Vagina (tissue), 2 donors: ENCODE measurements at regions not wholly inside any gene's neighbourhood (a gene's known extent, or its start where the extent isn't known, plus 50 kb on each side); places are given as distances from the start of the nearest gene placed in this dataset.

Experiments used
- DNase-seq, 2 donors: peaks; one replicate each; pipeline ENCODE4 v3.0.0-alpha.2; 2017; ENCODE audit errors: extremely low spot score in 2 of 2
- H3K27ac ChIP-seq: fragments of 200-600 bp; sonication (generic); one replicate; pipeline ENCODE4 v1.5.1; 2019
- H3K27me3 ChIP-seq: fragments of 200-600 bp; sonication (generic); one replicate; pipeline ENCODE4 v1.5.1; 2019
- H3K36me3 ChIP-seq, 2 donors: fragments of 200-600 bp; sonication (generic); one replicate each; pipeline ENCODE4 v1.5.1; 2017 to 2019
- H3K4me1 ChIP-seq: fragments of 200-600 bp; sonication (generic); one replicate; pipeline ENCODE4 v1.5.1; 2019
- H3K4me3 ChIP-seq, 2 donors: fragments of 200-600 bp; sonication (generic); 1 replicate in 1 of 2; 2 replicates in 1 of 2; pipeline ENCODE4 v1.5.1; 2016 to 2019
- H3K9me3 ChIP-seq: fragments of 200-600 bp; sonication (generic); one replicate; pipeline ENCODE4 v1.5.1; 2019
- CTCF ChIP-seq, 3 experiments: fragments of 450-650 bp in 2 of 3; fragments of 200-600 bp in 1 of 3; sonication (generic) in 1 of 3; IDR thresholded peaks; one replicate each; pipeline ENCODE4 v1.5.1; 2017 to 2019; ENCODE audit warnings: antibody characterized with exemption in 3 of 3, mild to moderate bottlenecking in 2 of 3, moderate library complexity in 2 of 3
- POLR2A ChIP-seq, 2 donors: fragments of 450-650 bp; IDR thresholded peaks; one replicate each; pipeline ENCODE4 v1.6.1; 2017; ENCODE audit warnings: antibody characterized with exemption in 2 of 2, mild to moderate bottlenecking in 2 of 2, moderate library complexity in 2 of 2
- POLR2AphosphoS5 ChIP-seq, 2 donors: sonication (generic); formaldehyde crosslinking; IDR thresholded peaks; one replicate each; pipeline ENCODE4 v1.9.0; 2017; ENCODE audit warnings: antibody characterized with exemption in 2 of 2, mild to moderate bottlenecking in 2 of 2, low read depth in 1 of 2; ENCODE audit not compliant: insufficient read depth in 1 of 2
- intact Hi-C: fragments of 100-400 bp; cut with DNase I; formaldehyde crosslinking; loops from one replicate; pipeline ENCODE4 v1.15.1; 2023

DNA sequence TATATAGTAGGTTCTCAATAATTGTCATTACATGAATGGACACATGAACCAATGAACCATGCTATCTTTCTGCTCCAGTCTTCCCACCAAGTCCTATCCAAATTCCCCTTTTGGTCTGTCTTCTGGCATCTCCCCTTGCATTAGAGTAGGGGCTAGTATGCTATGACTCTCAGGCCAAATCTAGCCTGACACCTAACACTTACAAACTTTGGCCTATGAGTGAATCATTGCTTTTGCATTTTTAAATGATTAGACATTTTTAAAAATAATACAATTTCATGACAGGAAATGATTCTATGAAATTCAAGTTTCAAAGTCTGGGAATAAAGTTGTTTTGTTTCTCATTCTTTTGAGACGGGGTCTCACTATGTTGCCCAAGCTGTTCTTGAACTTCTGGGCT, 102.5 kb upstream of the MAF start:
- H3K36me3 ChIP-seq = no peaks in the 10 kb centered on the region
- H3K4me3 ChIP-seq = no peak overlapping the region
- intact Hi-C loops = no loop called here
- no peak for TF ChIP-seq POLR2AphosphoS5 (IDR thresholded peaks at IDR 0.05; ENCODE audit: insufficient read depth in 1 of 2, low read depth in 1 of 2)
- no peak for TF ChIP-seq POLR2A (IDR thresholded peaks at IDR 0.05)
- TF ChIP-seq CTCF (IDR thresholded peaks at IDR 0.05) = no peak
- no peaks in the 10 kb centered on the region for H3K9me3 ChIP-seq
- H3K27ac ChIP-seq = no peak overlapping the region
- no peaks in the 10 kb centered on the region for H3K27me3 ChIP-seq
- H3K4me1 ChIP-seq = peaks cover 14% of the 10 kb centered on the region
- DNase-seq = no peak

DNA sequence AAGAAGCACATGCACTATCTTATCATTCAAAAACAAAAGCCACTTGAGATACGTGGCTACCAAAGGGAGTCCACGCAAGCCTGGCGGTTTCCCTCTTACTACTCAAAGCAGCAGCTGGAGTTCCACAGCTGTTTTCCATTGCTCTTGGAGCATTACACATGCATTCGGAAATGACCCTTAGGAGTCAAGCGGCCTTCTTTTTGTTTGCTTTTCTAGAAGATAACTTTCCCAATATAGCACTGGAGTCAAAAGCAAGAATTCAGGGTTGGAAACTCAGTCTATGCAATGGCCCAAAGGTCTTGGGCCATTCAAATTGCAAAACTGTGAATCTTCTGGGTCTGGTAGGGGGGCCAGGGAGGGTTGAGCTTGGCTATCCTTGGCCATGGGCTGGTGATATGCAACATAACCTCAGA, 97.8 kb upstream of the MAF start:
- TF ChIP-seq POLR2AphosphoS5 (IDR thresholded peaks at IDR 0.05; ENCODE audit: insufficient read depth in 1 of 2, low read depth in 1 of 2) (no peak), POLR2A (IDR thresholded peaks at IDR 0.05) (no peak), CTCF (IDR thresholded peaks at IDR 0.05) (no peak)
- DNase-seq = no peak
- Histone ChIP-seq H3K27me3 (no peaks in the 10 kb centered on the region), H3K4me1 (peaks cover 14% of the 10 kb centered on the region), H3K4me3 (no peak overlapping the region), H3K27ac (no peak overlapping the region), H3K9me3 (no peaks in the 10 kb centered on the region), H3K36me3 (no peaks in the 10 kb centered on the region)
- intact Hi-C loops = no loop called here

GRCh38 chr16:79697562-79698112, 97.1 kb upstream of the MAF start:
- no peak for TF ChIP-seq POLR2AphosphoS5 (IDR thresholded peaks at IDR 0.05; ENCODE audit: insufficient read depth in 1 of 2, low read depth in 1 of 2)
- TF ChIP-seq CTCF (IDR thresholded peaks at IDR 0.05) = no peak
- no peak for TF ChIP-seq POLR2A (IDR thresholded peaks at IDR 0.05)
- H3K27me3 ChIP-seq = no peaks in the 10 kb centered on the region
- intact Hi-C loops = no loop called here
- DNase-seq = no peak
- no peaks in the 10 kb centered on the region for H3K36me3 ChIP-seq
- H3K27ac ChIP-seq = no peak overlapping the region
- H3K9me3 ChIP-seq = no peaks in the 10 kb centered on the region
- H3K4me3 ChIP-seq = no peak overlapping the region
- H3K4me1 ChIP-seq = peaks cover 14% of the 10 kb centered on the region

GRCh38 chr16:79691007-79691406, 90.5 kb upstream of the MAF start:
- Histone ChIP-seq H3K27me3 (no peaks in the 10 kb centered on the region), H3K4me1 (no peaks in the 10 kb centered on the region), H3K9me3 (no peaks in the 10 kb centered on the region), H3K27ac (peak overlapping the region; percentile 18), H3K36me3 (no peaks in the 10 kb centered on the region), H3K4me3 (no peak overlapping the region)
- no peak for DNase-seq
- no peak for TF ChIP-seq CTCF (IDR thresholded peaks at IDR 0.05)
- TF ChIP-seq POLR2AphosphoS5 (IDR thresholded peaks at IDR 0.05; ENCODE audit: insufficient read depth in 1 of 2, low read depth in 1 of 2) = no peak
- no peak for TF ChIP-seq POLR2A (IDR thresholded peaks at IDR 0.05)
- intact Hi-C loops = no loop called here

DNA sequence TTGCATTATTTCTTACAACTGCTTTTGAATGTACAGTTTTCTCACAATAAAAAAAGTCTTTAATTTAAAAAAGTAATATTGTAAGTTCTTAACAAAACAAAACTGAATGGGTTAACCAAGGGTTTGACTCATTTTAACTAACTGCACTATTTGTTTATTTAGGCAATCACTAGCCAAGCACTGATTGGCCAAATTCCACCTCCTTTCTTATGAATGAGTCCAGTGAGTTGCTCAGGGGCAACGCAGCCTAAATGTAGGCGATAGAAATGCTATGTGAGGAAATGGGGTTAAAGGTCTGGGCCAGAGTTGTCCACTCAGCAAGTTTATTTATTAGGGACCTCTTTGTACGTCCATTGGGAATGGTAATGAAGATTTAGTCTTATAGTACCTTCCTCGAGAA, 89.6 kb upstream of the MAF start:
- Histone ChIP-seq H3K4me1 (no peaks in the 10 kb centered on the region), H3K4me3 (no peak overlapping the region), H3K27me3 (no peaks in the 10 kb centered on the region), H3K36me3 (no peaks in the 10 kb centered on the region), H3K9me3 (no peaks in the 10 kb centered on the region), H3K27ac (no peak overlapping the region)
- TF ChIP-seq CTCF (IDR thresholded peaks at IDR 0.05) (no peak), POLR2A (IDR thresholded peaks at IDR 0.05) (no peak), POLR2AphosphoS5 (IDR thresholded peaks at IDR 0.05; ENCODE audit: insufficient read depth in 1 of 2, low read depth in 1 of 2) (no peak)
- intact Hi-C loops = no loop called here
- DNase-seq = no peak
